ENCODE measurements at regions not wholly inside any gene's neighbourhood (a gene's known extent, or its start where the extent isn't known, plus 50 kb on each side); places are given as distances from the start of the nearest gene placed in this dataset.

DNA sequence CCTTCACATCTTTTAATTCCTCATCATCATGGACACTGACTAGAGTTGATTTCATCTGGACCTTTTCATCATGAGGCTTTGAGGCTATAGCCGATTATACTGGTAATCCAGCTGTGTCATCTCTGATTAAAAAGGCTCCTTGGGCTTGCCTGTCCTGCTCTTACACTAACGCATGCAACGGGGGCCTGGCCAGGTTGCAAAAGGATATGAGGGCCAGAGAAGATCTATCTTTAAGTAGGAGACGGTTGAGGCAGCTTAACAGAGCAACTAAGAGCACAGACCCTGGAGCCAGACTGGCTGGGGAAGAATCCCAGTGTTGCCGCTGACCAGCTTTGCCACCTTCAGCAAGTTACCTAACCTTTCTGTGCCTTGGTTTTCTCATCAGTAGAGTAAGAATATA, 211.5 kb downstream of the PTEN start:
- H3K4me1 Mint-ChIP-seq (ENCODE audit: low read depth), result peaks cover 16% of the 10 kb centered on the region
- H3K27ac Mint-ChIP-seq, result no peak overlapping the region
- DNase-seq, result no peak
- no peaks in the 10 kb centered on the region for H3K27me3 Mint-ChIP-seq (ENCODE audit: insufficient read depth)
- TF ChIP-seq, protein P1, sequence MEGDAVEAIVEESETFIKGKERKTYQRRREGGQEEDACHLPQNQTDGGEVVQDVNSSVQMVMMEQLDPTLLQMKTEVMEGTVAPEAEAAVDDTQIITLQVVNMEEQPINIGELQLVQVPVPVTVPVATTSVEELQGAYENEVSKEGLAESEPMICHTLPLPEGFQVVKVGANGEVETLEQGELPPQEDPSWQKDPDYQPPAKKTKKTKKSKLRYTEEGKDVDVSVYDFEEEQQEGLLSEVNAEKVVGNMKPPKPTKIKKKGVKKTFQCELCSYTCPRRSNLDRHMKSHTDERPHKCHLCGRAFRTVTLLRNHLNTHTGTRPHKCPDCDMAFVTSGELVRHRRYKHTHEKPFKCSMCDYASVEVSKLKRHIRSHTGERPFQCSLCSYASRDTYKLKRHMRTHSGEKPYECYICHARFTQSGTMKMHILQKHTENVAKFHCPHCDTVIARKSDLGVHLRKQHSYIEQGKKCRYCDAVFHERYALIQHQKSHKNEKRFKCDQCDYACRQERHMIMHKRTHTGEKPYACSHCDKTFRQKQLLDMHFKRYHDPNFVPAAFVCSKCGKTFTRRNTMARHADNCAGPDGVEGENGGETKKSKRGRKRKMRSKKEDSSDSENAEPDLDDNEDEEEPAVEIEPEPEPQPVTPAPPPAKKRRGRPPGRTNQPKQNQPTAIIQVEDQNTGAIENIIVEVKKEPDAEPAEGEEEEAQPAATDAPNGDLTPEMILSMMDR (IDR thresholded peaks at IDR 0.05), result no peak
- H3K36me3 Mint-ChIP-seq (ENCODE audit: low read depth), result no peaks in the 10 kb centered on the region
- H3K4me3 Mint-ChIP-seq, result no peak overlapping the region
- H3K9me3 Mint-ChIP-seq, result no peaks in the 10 kb centered on the region

DNA sequence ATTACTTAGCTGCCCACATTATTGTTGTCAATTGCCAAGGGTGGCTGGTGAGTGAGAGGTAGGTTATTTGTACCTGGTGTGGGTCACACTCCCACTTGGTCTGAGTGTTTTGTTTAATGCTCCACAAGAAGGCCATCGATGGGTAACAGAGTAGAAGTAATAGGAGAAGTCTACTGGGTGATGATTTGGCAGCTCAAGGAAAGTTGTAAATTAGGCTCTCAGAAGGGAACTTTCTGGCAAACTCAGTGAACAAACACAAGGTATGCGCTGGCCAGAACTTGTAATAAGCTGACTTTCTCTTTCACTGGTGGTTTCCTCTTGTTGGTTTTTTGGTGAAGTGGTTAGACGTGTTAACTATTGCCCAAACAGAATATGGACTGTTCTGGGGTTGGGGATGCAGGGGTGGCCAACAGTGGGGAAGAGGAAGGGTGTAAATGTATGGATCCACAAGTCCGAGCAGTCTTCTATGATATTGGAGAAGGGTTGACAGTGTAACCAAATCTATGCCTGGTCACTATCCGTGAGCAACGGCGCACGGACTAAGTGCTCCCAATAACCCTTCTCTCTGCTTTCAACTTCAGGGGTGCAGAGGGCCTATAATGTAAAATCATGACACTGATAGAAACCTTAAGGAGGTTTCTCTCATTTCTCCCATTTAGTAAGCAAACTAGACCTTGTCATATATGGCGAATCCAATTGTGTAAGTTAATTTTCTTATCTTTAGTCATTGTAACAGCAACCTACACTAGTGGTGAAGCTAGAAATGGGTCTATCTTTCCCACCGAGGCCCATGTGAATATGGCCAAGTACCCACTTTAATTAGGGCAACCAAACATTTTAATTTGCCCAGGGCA, 212.8 kb downstream of the PTEN start:
- peaks cover 14% of the 10 kb centered on the region for H3K4me1 Mint-ChIP-seq (ENCODE audit: low read depth)
- no peak overlapping the region for H3K27ac Mint-ChIP-seq
- H3K27me3 Mint-ChIP-seq (ENCODE audit: insufficient read depth), result no peaks in the 10 kb centered on the region
- no peak for DNase-seq
- H3K4me3 Mint-ChIP-seq, result no peak overlapping the region
- TF ChIP-seq, protein P1 (IDR thresholded peaks at IDR 0.05), result no peak
- no peaks in the 10 kb centered on the region for H3K9me3 Mint-ChIP-seq
- no peaks in the 10 kb centered on the region for H3K36me3 Mint-ChIP-seq (ENCODE audit: low read depth)

DNA sequence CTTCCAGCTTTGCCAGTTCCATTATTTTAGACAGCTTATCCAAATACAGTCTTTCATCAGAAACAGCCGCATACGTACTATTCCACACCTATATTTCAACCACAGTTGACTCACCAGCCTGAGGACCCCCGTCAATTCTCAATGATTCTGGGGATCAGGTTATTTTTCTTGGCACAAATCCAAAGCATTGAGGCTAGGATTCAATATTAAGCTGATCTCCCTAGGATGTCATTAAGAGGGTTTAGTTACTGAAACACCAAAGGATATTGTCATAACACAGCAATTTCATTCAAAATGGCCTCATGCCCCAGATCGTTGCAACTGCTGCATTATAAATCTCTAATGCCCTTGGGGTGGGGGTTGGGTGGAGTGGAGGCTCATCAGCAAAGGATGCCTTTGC, 214.6 kb downstream of the PTEN start:
- H3K4me3 Mint-ChIP-seq, result no peak overlapping the region
- H3K9me3 Mint-ChIP-seq, result no peaks in the 10 kb centered on the region
- no peaks in the 10 kb centered on the region for H3K27me3 Mint-ChIP-seq (ENCODE audit: insufficient read depth)
- H3K4me1 Mint-ChIP-seq (ENCODE audit: low read depth), result peaks cover 18% of the 10 kb centered on the region
- H3K27ac Mint-ChIP-seq, result no peak overlapping the region
- no peak for DNase-seq
- no peaks in the 10 kb centered on the region for H3K36me3 Mint-ChIP-seq (ENCODE audit: low read depth)
- TF ChIP-seq, protein P1 (IDR thresholded peaks at IDR 0.05), result no peak

DNA sequence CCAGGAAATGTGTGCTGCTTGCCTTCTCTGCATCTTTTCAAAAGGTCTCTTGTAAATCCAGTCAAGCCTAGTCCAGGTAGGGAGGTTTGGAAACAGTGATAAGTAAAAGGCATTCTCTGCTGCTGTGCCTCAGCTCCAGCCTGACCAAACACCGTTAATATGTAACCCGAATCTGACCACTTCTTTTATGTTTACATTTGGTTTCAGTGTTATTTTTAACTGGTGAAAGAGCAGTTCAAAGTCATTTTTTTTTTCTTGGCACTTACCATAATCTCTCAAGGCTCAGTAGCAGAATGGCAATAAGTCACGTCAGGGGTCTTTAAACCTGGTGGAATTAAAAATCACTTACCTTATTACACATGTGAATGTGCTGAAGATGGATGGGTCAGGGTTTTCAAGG, 216.8 kb downstream of the PTEN start:
- Mint-ChIP-seq H3K36me3 (ENCODE audit: low read depth) (no peaks in the 10 kb centered on the region), H3K9me3 (no peaks in the 10 kb centered on the region), H3K4me1 (ENCODE audit: low read depth) (peaks cover 20% of the 10 kb centered on the region), H3K4me3 (no peak overlapping the region), H3K27ac (no peak overlapping the region), H3K27me3 (ENCODE audit: insufficient read depth) (no peaks in the 10 kb centered on the region)
- DNase-seq, result peak; percentile 14
- TF ChIP-seq, protein P1 (IDR thresholded peaks at IDR 0.05), result no peak

DNA sequence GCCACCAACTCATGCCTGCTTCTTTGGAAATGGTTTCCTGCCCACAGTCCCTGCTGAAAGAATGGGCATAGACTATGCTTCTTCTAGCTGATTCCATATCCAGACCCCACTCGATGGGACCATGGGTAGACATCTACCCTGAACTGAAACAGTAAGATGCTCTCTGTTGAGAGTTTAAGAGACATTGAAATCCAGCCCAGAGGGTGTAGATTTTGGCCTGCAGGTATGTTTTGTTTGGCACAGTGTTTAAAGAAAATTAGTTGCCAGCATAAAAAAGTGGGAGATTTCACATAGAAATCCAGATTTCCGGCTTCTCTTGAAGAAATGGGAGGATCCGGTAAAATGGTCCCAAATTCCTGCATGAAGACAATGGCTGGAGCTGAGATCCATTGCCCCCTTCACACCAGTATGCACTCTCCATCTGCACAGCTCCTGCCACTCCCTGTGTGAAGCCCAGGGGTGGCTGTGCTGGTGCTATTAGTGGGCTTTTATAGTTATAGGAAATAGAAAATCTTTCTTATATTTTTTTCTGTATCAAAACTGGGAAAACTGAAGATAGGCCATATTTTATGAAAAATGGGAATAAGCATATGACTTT, 218.1 kb downstream of the PTEN start:
- Mint-ChIP-seq H3K27ac (no peak overlapping the region), H3K27me3 (ENCODE audit: insufficient read depth) (no peaks in the 10 kb centered on the region), H3K36me3 (ENCODE audit: low read depth) (no peaks in the 10 kb centered on the region), H3K9me3 (no peaks in the 10 kb centered on the region), H3K4me3 (no peak overlapping the region), H3K4me1 (ENCODE audit: low read depth) (peaks cover 20% of the 10 kb centered on the region)
- DNase-seq, result no peak
- TF ChIP-seq, protein P1 (IDR thresholded peaks at IDR 0.05), result no peak
